ENCODE measurements at regions not wholly inside any gene's neighbourhood (a gene's known extent, or its start where the extent isn't known, plus 50 kb on each side); places are given as distances from the start of the nearest gene placed in this dataset.

GRCh38 chr4:155434904-155435303 lies 58.1 kb upstream of the MAP9 start (continued):
- no peak for TF ChIP-seq ETS1 (conservative IDR thresholded peaks at IDR 0.05; ENCODE audit: control insufficient read depth, low read depth, low read length)

GRCh38 chr4:155434366-155434765 lies 57.6 kb upstream of the MAP9 start:
- ChIA-PET CTCF (ENCODE audit: low intra/inter-chr PET ratio) (no interaction called here), POLR2A (no interaction called here)
- ATAC-seq (no peak), FAIRE-seq (no peak), DNase-seq (ENCODE audit: extremely low read depth in 1 of 4, low spot score in 3 of 4) (no peak)
- Histone ChIP-seq H3K9me1 (ENCODE audit: control insufficient read depth, insufficient read depth, low read length) (no peaks in the 10 kb centered on the region), H2AFZ (ENCODE audit: low read depth, low read length) (no peak overlapping the region), H3K9me3 (replicated peaks; ENCODE audit: control insufficient read depth, insufficient read depth, low read depth, low read length) (no peaks in the 10 kb centered on the region), H3K36me3 (ENCODE audit: control insufficient read depth, insufficient read depth, low read length) (no peaks in the 10 kb centered on the region), H3K27ac (ENCODE audit: extremely low read depth, low read depth, low read length) (no peak overlapping the region), H3K27me3 (ENCODE audit: control insufficient read depth in 2 of 2, insufficient read depth in 2 of 2, low read length in 2 of 2) (no peaks in the 10 kb centered on the region), H4K20me1 (replicated peaks; ENCODE audit: control insufficient read depth, insufficient read depth, low read length) (no peaks in the 10 kb centered on the region), H3K9ac (ENCODE audit: insufficient read depth in 1 of 2, low read depth in 2 of 2, low read length in 2 of 2) (no peak overlapping the region), H3K4me2 (ENCODE audit: insufficient read depth, low read length) (no peak overlapping the region), H3K4me1 (replicated peaks in 1 of 2; ENCODE audit: control insufficient read depth in 2 of 2, insufficient read depth in 2 of 2, low read length in 2 of 2) (no peaks in the 10 kb centered on the region), H3K4me3 (no peak overlapping the region), H3K79me2 (ENCODE audit: control insufficient read depth, insufficient read depth, low read length) (no peaks in the 10 kb centered on the region)
- BruUV-seq (replicated peaks), result no TSS peak
- TF ChIP-seq RUNX1 (IDR thresholded peaks at IDR 0.05; ENCODE audit: low read depth), result no peak
- TF ChIP-seq RBM39 (optimal IDR thresholded peaks at IDR 0.05; ENCODE audit: low read depth, low read length), result no peak
- TF ChIP-seq ZNF830 (CRISPR knock-in tag; IDR thresholded peaks at IDR 0.05), result no peak
- no peak for TF ChIP-seq ATF2 (CRISPR knock-in tag; IDR thresholded peaks at IDR 0.05)
- TF ChIP-seq ZBTB9 (CRISPR knock-in tag; IDR thresholded peaks at IDR 0.05), result no peak
- TF ChIP-seq E2F6 (IDR thresholded peaks at IDR 0.05; ENCODE audit: borderline replicate concordance in 1 of 2, extremely low read depth in 1 of 2, insufficient read depth in 1 of 2, insufficient read length in 1 of 2, low read depth in 1 of 2, low read length in 1 of 2, poor library complexity in 1 of 2, severe bottlenecking in 1 of 2), result no peak
- TF ChIP-seq E2F5 (CRISPR knock-in tag; IDR thresholded peaks at IDR 0.05), result no peak
- no peak for TF ChIP-seq HCFC1 (IDR thresholded peaks at IDR 0.05; ENCODE audit: low read depth, low read length)
- TF ChIP-seq NFRKB (IDR thresholded peaks at IDR 0.05; ENCODE audit: low read depth), result no peak
- no peak for TF ChIP-seq SETDB1 (IDR thresholded peaks at IDR 0.05; ENCODE audit: low read length)
- TF ChIP-seq ZNF507 (tag; conservative IDR thresholded peaks at IDR 0.05), result no peak
- no peak for TF ChIP-seq ZBTB8A (IDR thresholded peaks at IDR 0.05; ENCODE audit: partially characterized antibody)
- no peak for TF ChIP-seq RCOR1 (IDR thresholded peaks at IDR 0.05; ENCODE audit: borderline replicate concordance in 1 of 2, low read depth in 2 of 2, low read length in 2 of 2)
- TF ChIP-seq PHB (CRISPR knock-in tag; IDR thresholded peaks at IDR 0.05), result no peak
- TF ChIP-seq SIN3A (IDR thresholded peaks at IDR 0.05; ENCODE audit: borderline replicate concordance in 2 of 2, control insufficient read depth in 1 of 2, low read depth in 2 of 2, low read length in 2 of 2), result no peak
- no peak for TF ChIP-seq GATAD2B (IDR thresholded peaks at IDR 0.05; ENCODE audit: borderline replicate concordance)
- 0% methylated on average over 1 of the region's 1 CpG for WGBS (ENCODE audit: insufficient coverage, low coverage, missing lambda C conversion rate)
- intact Hi-C loops (cut with micrococcal nuclease), result no loop called here
- in situ Hi-C loops (cut with MboI), result no loop called here

All from K562 (cell line).